ENCODE measurements at regions not wholly inside any gene's neighbourhood (a gene's known extent, or its start where the extent isn't known, plus 50 kb on each side); places are given as distances from the start of the nearest gene placed in this dataset.

DNA sequence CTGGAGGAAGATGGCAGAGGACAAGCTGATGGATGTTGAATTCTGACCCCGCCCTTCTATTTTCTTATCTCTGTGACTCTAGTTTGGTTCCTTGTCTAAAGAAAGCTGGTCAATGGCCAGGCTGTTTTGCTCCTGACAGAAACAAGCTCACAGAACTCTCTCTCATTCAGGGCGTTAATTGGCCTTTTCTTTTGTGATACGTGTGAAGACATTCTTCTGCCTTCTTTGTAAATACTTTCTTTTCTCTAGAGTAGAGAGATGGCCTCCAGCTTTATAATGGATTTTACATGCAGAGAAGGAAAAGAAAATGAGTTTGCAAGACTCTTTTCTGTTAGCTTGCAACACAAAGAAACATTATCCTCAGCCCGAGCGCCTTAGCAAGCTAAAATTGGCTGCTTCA is 492.2 kb upstream of the CCDC196 start:
- TF ChIP-seq, protein P1, sequence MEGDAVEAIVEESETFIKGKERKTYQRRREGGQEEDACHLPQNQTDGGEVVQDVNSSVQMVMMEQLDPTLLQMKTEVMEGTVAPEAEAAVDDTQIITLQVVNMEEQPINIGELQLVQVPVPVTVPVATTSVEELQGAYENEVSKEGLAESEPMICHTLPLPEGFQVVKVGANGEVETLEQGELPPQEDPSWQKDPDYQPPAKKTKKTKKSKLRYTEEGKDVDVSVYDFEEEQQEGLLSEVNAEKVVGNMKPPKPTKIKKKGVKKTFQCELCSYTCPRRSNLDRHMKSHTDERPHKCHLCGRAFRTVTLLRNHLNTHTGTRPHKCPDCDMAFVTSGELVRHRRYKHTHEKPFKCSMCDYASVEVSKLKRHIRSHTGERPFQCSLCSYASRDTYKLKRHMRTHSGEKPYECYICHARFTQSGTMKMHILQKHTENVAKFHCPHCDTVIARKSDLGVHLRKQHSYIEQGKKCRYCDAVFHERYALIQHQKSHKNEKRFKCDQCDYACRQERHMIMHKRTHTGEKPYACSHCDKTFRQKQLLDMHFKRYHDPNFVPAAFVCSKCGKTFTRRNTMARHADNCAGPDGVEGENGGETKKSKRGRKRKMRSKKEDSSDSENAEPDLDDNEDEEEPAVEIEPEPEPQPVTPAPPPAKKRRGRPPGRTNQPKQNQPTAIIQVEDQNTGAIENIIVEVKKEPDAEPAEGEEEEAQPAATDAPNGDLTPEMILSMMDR (IDR thresholded peaks at IDR 0.05), result no peak
- TF ChIP-seq ZFX (IDR thresholded peaks at IDR 0.05; ENCODE audit: borderline replicate concordance), result no peak

Data from 22Rv1 (cell line).